ENCODE measurements at regions not wholly inside any gene's neighbourhood (a gene's known extent, or its start where the extent isn't known, plus 50 kb on each side); places are given as distances from the start of the nearest gene placed in this dataset.
A peak's percentile ranks its signal among the peaks of the same experiment; 100 is the strongest.

DNA sequence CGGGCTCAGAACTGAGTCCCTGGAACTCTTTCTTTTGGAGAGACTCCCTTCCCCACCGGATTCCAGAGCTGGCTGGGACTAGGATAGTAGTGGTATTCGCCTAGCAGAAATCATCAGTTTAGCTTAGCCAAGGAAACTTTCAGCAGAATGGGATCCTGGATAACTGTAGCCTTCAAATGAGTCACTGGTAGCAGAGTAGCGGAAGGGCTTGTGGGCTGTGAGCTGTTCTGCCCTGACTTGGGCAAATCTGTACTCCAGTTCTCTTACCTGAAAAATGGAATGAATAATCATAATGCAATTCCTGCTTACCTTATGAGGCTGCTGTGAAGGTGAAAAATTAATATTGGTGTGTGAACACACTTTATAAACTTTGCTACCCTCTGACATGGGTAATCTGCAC is 244.3 kb upstream of the CHD6 start:
- no peak for DNase-seq (ENCODE audit: low read depth, low spot score)
- TF ChIP-seq, protein P1, sequence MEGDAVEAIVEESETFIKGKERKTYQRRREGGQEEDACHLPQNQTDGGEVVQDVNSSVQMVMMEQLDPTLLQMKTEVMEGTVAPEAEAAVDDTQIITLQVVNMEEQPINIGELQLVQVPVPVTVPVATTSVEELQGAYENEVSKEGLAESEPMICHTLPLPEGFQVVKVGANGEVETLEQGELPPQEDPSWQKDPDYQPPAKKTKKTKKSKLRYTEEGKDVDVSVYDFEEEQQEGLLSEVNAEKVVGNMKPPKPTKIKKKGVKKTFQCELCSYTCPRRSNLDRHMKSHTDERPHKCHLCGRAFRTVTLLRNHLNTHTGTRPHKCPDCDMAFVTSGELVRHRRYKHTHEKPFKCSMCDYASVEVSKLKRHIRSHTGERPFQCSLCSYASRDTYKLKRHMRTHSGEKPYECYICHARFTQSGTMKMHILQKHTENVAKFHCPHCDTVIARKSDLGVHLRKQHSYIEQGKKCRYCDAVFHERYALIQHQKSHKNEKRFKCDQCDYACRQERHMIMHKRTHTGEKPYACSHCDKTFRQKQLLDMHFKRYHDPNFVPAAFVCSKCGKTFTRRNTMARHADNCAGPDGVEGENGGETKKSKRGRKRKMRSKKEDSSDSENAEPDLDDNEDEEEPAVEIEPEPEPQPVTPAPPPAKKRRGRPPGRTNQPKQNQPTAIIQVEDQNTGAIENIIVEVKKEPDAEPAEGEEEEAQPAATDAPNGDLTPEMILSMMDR (conservative IDR thresholded peaks at IDR 0.05) = no peak
- H3K27me3 Mint-ChIP-seq (ENCODE audit: low read depth) = peaks cover 2% of the 10 kb centered on the region
- H3K4me3 Mint-ChIP-seq = no peak overlapping the region
- peaks cover 6% of the 10 kb centered on the region for H3K4me1 Mint-ChIP-seq
- no peak overlapping the region for H3K27ac Mint-ChIP-seq (ENCODE audit: unreplicated experiment)
- peaks cover 1% of the 10 kb centered on the region for H3K36me3 Mint-ChIP-seq (ENCODE audit: low read depth)
- H3K9me3 Mint-ChIP-seq = peaks cover 6% of the 10 kb centered on the region

DNA sequence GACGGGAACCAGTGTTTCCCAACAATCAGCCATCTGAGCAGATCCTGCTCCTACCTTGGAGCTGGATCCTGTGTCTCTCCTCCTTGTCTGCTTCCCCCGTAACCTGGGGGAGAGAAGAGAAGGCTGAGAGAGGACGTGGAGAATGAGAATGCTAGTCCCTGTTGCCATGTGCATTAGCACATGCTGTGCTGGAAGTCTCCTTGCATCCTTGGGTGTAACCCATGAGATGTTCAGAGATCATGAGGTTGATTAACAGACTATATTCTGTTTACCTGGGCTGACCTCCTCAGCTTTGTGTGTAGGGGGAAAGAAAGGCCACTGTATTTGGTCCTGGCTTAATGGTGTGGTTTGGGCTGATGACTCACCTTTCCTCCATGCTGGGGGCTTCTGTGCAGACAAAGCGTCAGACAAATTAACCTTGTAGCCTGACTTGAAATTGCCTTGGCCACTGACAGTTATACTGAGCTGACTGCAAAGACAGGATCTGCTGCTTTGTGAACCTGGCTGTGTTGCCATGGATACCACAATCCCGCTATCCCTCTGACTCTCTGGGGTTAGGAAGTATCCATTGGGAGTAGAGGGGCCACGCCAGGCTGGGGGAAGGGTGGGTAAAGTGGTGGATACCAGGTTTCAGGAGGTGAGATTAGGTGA is 243.7 kb upstream of the CHD6 start:
- Mint-ChIP-seq H3K36me3 (ENCODE audit: low read depth) (no peaks in the 10 kb centered on the region), H3K27me3 (ENCODE audit: low read depth) (peaks cover 2% of the 10 kb centered on the region), H3K4me3 (no peak overlapping the region), H3K4me1 (peaks cover 6% of the 10 kb centered on the region), H3K9me3 (peaks cover 4% of the 10 kb centered on the region), H3K27ac (ENCODE audit: unreplicated experiment) (peak overlapping the region; percentile 37)
- no peak for DNase-seq (ENCODE audit: low read depth, low spot score)
- TF ChIP-seq, protein P1 (conservative IDR thresholded peaks at IDR 0.05) = no peak

DNA sequence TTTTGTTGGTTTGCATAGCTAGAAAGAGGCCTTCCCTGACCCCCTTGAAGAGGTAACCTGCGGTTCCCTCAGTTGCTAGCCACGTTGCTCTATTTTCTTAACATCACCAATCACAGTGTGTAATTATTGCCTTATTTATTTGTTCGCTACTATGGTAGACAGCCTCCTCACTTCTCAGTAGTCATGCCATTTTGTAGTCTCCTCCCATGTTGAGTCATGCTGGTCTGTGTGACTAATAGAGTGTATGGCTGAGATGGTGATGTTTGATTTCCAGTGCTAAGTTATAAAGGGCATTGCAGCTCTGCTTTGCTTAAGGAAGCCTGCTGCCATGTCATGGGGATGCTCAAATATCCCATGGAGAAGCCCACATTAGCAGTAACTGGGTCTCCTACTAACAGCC is 236.6 kb upstream of the CHD6 start:
- no peak overlapping the region for H3K27ac Mint-ChIP-seq (ENCODE audit: unreplicated experiment)
- H3K4me3 Mint-ChIP-seq = no peak overlapping the region
- DNase-seq (ENCODE audit: low read depth, low spot score) = no peak
- no peaks in the 10 kb centered on the region for H3K36me3 Mint-ChIP-seq (ENCODE audit: low read depth)
- peaks cover 4% of the 10 kb centered on the region for H3K4me1 Mint-ChIP-seq
- H3K27me3 Mint-ChIP-seq (ENCODE audit: low read depth) = peaks cover 17% of the 10 kb centered on the region
- TF ChIP-seq, protein P1 (conservative IDR thresholded peaks at IDR 0.05) = no peak
- H3K9me3 Mint-ChIP-seq = no peaks in the 10 kb centered on the region

DNA sequence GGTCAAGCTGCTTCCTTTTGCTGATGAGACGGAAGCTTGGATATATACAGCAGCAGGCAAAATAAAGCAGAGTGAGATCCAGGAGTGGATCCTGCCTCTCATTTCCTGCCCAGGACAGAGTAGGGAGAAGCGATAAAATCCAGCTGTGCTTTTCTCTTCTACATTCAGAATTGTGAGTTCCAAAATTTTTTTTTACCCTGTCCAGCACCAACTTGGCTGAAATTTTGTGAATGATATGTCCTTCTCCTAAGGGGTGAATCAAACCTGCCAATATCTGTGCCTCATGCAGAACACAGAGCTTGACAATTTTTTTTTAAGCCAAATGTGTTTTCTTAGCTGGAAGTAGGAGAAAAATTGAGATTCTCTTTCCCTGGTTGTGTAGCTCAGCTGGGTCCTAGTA is 235.6 kb upstream of the CHD6 start:
- Mint-ChIP-seq H3K4me1 (peaks cover 4% of the 10 kb centered on the region), H3K4me3 (no peak overlapping the region), H3K36me3 (ENCODE audit: low read depth) (no peaks in the 10 kb centered on the region), H3K27me3 (ENCODE audit: low read depth) (peaks cover 15% of the 10 kb centered on the region), H3K9me3 (no peaks in the 10 kb centered on the region), H3K27ac (ENCODE audit: unreplicated experiment) (no peak overlapping the region)
- DNase-seq (ENCODE audit: low read depth, low spot score) = no peak
- TF ChIP-seq, protein P1 (conservative IDR thresholded peaks at IDR 0.05) = no peak

DNA sequence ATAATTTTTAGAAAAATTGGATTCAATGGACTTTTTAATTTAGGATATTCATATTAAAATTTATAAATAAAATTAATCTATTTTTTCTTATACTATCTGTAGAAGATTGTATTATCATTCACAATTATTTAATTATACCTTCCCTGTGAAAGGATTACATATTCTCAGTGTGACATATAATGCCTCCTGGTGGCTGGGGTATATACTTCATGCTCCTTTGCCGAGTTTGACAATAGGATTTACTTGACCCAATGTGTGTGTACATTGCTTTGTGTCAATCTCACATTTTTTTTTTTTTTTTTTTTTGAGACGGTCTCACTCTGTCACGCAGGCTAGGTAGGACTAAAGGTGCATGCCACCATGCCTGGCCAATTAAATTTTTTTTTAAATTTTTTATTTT is 230.0 kb upstream of the CHD6 start:
- peaks cover 21% of the 10 kb centered on the region for H3K27me3 Mint-ChIP-seq (ENCODE audit: low read depth)
- no peak for DNase-seq (ENCODE audit: low read depth, low spot score)
- H3K27ac Mint-ChIP-seq (ENCODE audit: unreplicated experiment) = no peak overlapping the region
- no peaks in the 10 kb centered on the region for H3K36me3 Mint-ChIP-seq (ENCODE audit: low read depth)
- H3K9me3 Mint-ChIP-seq = no peaks in the 10 kb centered on the region
- peaks cover 4% of the 10 kb centered on the region for H3K4me1 Mint-ChIP-seq
- H3K4me3 Mint-ChIP-seq = no peak overlapping the region
- TF ChIP-seq, protein P1 (conservative IDR thresholded peaks at IDR 0.05) = peak; percentile 46
